ENCODE measurements at regions not wholly inside any gene's neighbourhood (a gene's known extent, or its start where the extent isn't known, plus 50 kb on each side); places are given as distances from the start of the nearest gene placed in this dataset.

DNA sequence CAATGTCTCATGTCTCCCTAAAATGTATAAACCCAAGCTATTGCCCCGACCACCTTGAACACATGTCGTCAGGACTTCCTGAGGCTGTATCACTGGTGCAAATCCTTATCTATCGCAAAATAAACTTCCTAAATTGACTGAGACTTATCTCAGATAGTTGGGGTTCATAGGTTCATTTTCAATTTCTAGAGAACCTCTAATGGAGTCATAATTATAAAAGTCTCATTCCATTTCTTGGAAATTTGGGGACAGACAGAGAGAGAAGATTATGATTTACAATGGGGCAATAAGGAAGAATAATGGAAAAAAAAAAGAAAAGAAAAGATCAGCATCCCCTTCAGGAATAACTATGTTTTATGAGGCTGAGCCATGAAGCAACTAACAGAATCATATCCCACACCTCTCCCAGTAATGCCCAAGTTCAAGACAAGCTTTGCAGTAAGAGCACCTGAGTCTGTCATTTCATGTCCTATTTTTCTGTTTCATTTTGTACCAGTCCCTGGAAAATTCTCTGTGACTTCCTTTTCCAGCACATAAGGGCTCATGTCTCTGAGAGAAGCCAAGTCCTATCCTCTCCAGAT, 70.0 kb upstream of the ETS2 start:
- no peaks in the 10 kb centered on the region for H3K4me1 ChIP-seq (ENCODE audit: control insufficient read depth in 1 of 2, insufficient read depth in 2 of 2, low read length in 2 of 2)
- no peaks in the 10 kb centered on the region for H3K36me3 ChIP-seq (ENCODE audit: control insufficient read depth in 1 of 2, insufficient read depth in 2 of 2, low read length in 2 of 2)
- no peak overlapping the region for H2BK12ac ChIP-seq (ENCODE audit: low read length)
- WGBS (ENCODE audit: extremely low coverage, insufficient coverage, insufficient read length) = no CpG with 5 or more reads among the region's 3 CpGs
- no peak overlapping the region for H4K12ac ChIP-seq (ENCODE audit: low read depth, low read length)
- no peak overlapping the region for H3K23ac ChIP-seq (ENCODE audit: low read length)
- H3K9me3 ChIP-seq (ENCODE audit: insufficient read depth, low read depth, low read length) = no peaks in the 10 kb centered on the region
- no peaks in the 10 kb centered on the region for H3K79me2 ChIP-seq (ENCODE audit: control insufficient read depth, insufficient read depth, low read length, poor library complexity)
- no peak overlapping the region for H2BK5ac ChIP-seq (ENCODE audit: low read depth, low read length, poor library complexity)
- no peak overlapping the region for H2AFZ ChIP-seq (ENCODE audit: insufficient read depth, low read length, poor library complexity)
- H3K9ac ChIP-seq (ENCODE audit: low read length) = no peak overlapping the region
- no peak overlapping the region for H2AK5ac ChIP-seq (ENCODE audit: low read length)
- H3K18ac ChIP-seq (ENCODE audit: low read length) = no peak overlapping the region
- H3K14ac ChIP-seq (ENCODE audit: low read length) = no peak overlapping the region
- no peak overlapping the region for H3K4me3 ChIP-seq (ENCODE audit: low read depth, low read length)
- no peak overlapping the region for H2BK120ac ChIP-seq (ENCODE audit: insufficient read depth, low read length, poor library complexity)
- H3K4me2 ChIP-seq (ENCODE audit: low read length) = no peak overlapping the region
- H3K27me3 ChIP-seq (ENCODE audit: insufficient read depth, low read length) = no peaks in the 10 kb centered on the region
- no peak overlapping the region for H4K8ac ChIP-seq (ENCODE audit: low read depth, low read length)
- H3K4ac ChIP-seq (ENCODE audit: low read depth, low read length) = no peak overlapping the region
- no peaks in the 10 kb centered on the region for H3K79me1 ChIP-seq (ENCODE audit: low read length)
- DNase-seq = no peak
- H3K27ac ChIP-seq (ENCODE audit: low read depth, low read length) = no peak overlapping the region
- H4K91ac ChIP-seq (ENCODE audit: low read depth, low read length) = no peak overlapping the region

DNA sequence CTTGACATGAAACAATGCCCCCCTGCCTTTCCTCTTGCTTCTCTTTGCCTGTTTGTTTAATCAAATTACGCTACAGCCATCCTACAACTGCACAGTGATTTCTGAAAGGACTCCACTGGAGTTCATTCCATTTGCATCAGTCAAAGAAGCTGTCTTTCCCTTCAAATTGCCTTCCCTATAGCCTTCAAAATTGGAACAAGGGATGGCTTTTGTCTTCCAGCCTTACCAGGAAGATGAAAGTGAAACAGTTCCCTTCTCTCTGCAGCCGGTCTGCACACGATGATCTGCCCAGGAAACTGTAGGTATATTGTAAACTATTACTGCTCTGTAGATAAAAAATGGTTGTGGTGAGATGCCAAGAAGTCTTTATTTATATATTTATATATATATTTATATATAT, 65.6 kb upstream of the ETS2 start:
- Histone ChIP-seq H3K9me3 (ENCODE audit: insufficient read depth, low read depth, low read length) (no peaks in the 10 kb centered on the region), H2AK5ac (ENCODE audit: low read length) (no peak overlapping the region), H3K14ac (ENCODE audit: low read length) (no peak overlapping the region), H3K18ac (ENCODE audit: low read length) (no peak overlapping the region), H2BK5ac (ENCODE audit: low read depth, low read length, poor library complexity) (no peak overlapping the region), H3K4ac (ENCODE audit: low read depth, low read length) (no peak overlapping the region), H3K79me2 (ENCODE audit: control insufficient read depth, insufficient read depth, low read length, poor library complexity) (no peaks in the 10 kb centered on the region), H3K36me3 (ENCODE audit: control insufficient read depth in 1 of 2, insufficient read depth in 2 of 2, low read length in 2 of 2) (no peaks in the 10 kb centered on the region), H2BK120ac (ENCODE audit: insufficient read depth, low read length, poor library complexity) (no peak overlapping the region), H4K12ac (ENCODE audit: low read depth, low read length) (no peak overlapping the region), H3K4me3 (ENCODE audit: low read depth, low read length) (no peak overlapping the region), H3K9ac (ENCODE audit: low read length) (no peak overlapping the region), H2BK12ac (ENCODE audit: low read length) (no peak overlapping the region), H4K91ac (ENCODE audit: low read depth, low read length) (no peak overlapping the region), H3K27me3 (ENCODE audit: insufficient read depth, low read length) (no peaks in the 10 kb centered on the region), H3K4me2 (ENCODE audit: low read length) (no peak overlapping the region), H3K23ac (ENCODE audit: low read length) (no peak overlapping the region), H3K27ac (ENCODE audit: low read depth, low read length) (no peak overlapping the region), H4K8ac (ENCODE audit: low read depth, low read length) (no peak overlapping the region), H3K4me1 (ENCODE audit: control insufficient read depth in 1 of 2, insufficient read depth in 2 of 2, low read length in 2 of 2) (peaks cover 0 to 3% of the 10 kb centered on the region in 2 experiments), H3K79me1 (ENCODE audit: low read length) (peaks cover 2% of the 10 kb centered on the region), H2AFZ (ENCODE audit: insufficient read depth, low read length, poor library complexity) (no peak overlapping the region)
- no peak for DNase-seq
- no CpG with 5 or more reads among the region's 3 CpGs for WGBS (ENCODE audit: extremely low coverage, insufficient coverage, insufficient read length)

DNA sequence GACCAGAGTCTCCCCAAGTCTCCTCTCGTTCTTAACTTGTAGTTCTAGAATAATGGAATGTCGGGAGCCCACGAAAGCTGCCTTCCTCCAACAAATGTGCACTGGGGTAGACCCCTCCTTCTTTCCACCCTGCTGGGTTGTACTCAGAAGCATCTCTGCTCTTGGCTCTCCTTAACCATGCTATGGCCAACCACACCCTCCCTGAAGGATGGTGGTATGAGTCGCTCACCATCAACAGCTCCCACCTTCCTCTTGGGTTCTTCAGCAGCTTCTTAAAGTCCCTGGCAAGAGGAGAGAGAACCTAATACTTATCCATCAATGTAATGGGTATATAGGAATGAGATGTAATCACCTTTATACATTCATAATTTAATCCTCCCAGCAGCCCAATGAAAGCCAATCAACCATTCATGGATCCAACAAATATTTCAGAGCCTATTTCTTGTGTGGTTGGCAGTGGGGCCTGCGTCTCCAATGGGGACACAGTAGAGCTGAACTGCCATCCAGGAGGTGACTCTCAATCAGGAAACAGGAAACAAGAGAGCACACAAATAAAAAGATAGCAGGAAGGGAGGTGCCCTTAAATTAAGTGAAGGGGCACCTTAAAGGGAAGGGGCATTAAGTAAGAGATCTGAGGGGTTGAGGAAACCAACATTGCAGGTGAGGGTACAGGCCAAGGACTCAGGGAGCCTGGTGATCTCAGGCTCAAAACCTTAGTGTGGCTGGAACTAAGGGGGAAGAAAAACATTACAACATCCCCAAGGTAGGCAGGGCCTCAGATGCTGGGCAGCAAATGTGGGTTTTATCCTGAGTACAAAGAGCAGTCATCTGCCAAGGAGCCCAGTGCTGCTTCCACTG, 64.4 kb upstream of the ETS2 start:
- H2AK5ac ChIP-seq (ENCODE audit: low read length) = no peak overlapping the region
- WGBS (ENCODE audit: extremely low coverage, insufficient coverage, insufficient read length) = no CpG with 5 or more reads among the region's 5 CpGs
- H3K9me3 ChIP-seq (ENCODE audit: insufficient read depth, low read depth, low read length) = no peaks in the 10 kb centered on the region
- no peak overlapping the region for H3K9ac ChIP-seq (ENCODE audit: low read length)
- no peak overlapping the region for H3K18ac ChIP-seq (ENCODE audit: low read length)
- H4K91ac ChIP-seq (ENCODE audit: low read depth, low read length) = peak overlapping the region; percentile 1
- no peaks in the 10 kb centered on the region for H3K27me3 ChIP-seq (ENCODE audit: insufficient read depth, low read length)
- H4K12ac ChIP-seq (ENCODE audit: low read depth, low read length) = no peak overlapping the region
- H3K4me1 ChIP-seq (ENCODE audit: control insufficient read depth in 1 of 2, insufficient read depth in 2 of 2, low read length in 2 of 2) = peaks cover 0 to 3% of the 10 kb centered on the region in 2 experiments
- peaks cover 2% of the 10 kb centered on the region for H3K79me1 ChIP-seq (ENCODE audit: low read length)
- H2BK12ac ChIP-seq (ENCODE audit: low read length) = no peak overlapping the region
- no peak overlapping the region for H3K14ac ChIP-seq (ENCODE audit: low read length)
- H3K4me3 ChIP-seq (ENCODE audit: low read depth, low read length) = no peak overlapping the region
- H2BK5ac ChIP-seq (ENCODE audit: low read depth, low read length, poor library complexity) = no peak overlapping the region
- H3K23ac ChIP-seq (ENCODE audit: low read length) = no peak overlapping the region
- no peak overlapping the region for H4K8ac ChIP-seq (ENCODE audit: low read depth, low read length)
- H3K4ac ChIP-seq (ENCODE audit: low read depth, low read length) = no peak overlapping the region
- H3K4me2 ChIP-seq (ENCODE audit: low read length) = no peak overlapping the region
- no peak overlapping the region for H2BK120ac ChIP-seq (ENCODE audit: insufficient read depth, low read length, poor library complexity)
- H3K79me2 ChIP-seq (ENCODE audit: control insufficient read depth, insufficient read depth, low read length, poor library complexity) = no peaks in the 10 kb centered on the region
- no peaks in the 10 kb centered on the region for H3K36me3 ChIP-seq (ENCODE audit: control insufficient read depth in 1 of 2, insufficient read depth in 2 of 2, low read length in 2 of 2)
- DNase-seq = no peak
- no peak overlapping the region for H2AFZ ChIP-seq (ENCODE audit: insufficient read depth, low read length, poor library complexity)
- H3K27ac ChIP-seq (ENCODE audit: low read depth, low read length) = no peak overlapping the region

DNA sequence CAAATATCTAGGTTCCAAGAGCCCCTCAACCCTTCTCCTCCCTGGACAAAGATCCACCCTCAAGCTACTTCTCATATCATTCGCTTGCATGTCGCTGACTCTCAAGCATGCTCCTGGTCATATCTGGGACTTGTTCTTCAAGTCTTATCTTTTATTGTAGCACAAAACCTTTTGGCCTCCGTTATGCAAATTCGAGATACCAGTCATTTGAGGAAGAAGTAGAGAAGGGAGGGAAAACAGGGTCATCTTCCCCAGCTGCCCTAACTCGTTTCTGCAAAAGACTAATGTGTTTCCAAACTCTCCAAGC, 63.8 kb upstream of the ETS2 start:
- Histone ChIP-seq H3K4ac (ENCODE audit: low read depth, low read length) (no peak overlapping the region), H3K9ac (ENCODE audit: low read length) (no peak overlapping the region), H3K36me3 (ENCODE audit: control insufficient read depth in 1 of 2, insufficient read depth in 2 of 2, low read length in 2 of 2) (no peaks in the 10 kb centered on the region), H3K27ac (ENCODE audit: low read depth, low read length) (no peak overlapping the region), H2BK120ac (ENCODE audit: insufficient read depth, low read length, poor library complexity) (no peak overlapping the region), H4K8ac (ENCODE audit: low read depth, low read length) (no peak overlapping the region), H3K27me3 (ENCODE audit: insufficient read depth, low read length) (no peaks in the 10 kb centered on the region), H3K4me1 (ENCODE audit: control insufficient read depth in 1 of 2, insufficient read depth in 2 of 2, low read length in 2 of 2) (peaks cover 0 to 3% of the 10 kb centered on the region in 2 experiments), H4K12ac (ENCODE audit: low read depth, low read length) (no peak overlapping the region), H3K9me3 (ENCODE audit: insufficient read depth, low read depth, low read length) (no peaks in the 10 kb centered on the region), H3K23ac (ENCODE audit: low read length) (no peak overlapping the region), H3K4me2 (ENCODE audit: low read length) (no peak overlapping the region), H2BK5ac (ENCODE audit: low read depth, low read length, poor library complexity) (no peak overlapping the region), H3K79me1 (ENCODE audit: low read length) (peaks cover 2% of the 10 kb centered on the region), H3K79me2 (ENCODE audit: control insufficient read depth, insufficient read depth, low read length, poor library complexity) (no peaks in the 10 kb centered on the region), H3K14ac (ENCODE audit: low read length) (no peak overlapping the region), H2BK12ac (ENCODE audit: low read length) (no peak overlapping the region), H3K18ac (ENCODE audit: low read length) (no peak overlapping the region), H2AFZ (ENCODE audit: insufficient read depth, low read length, poor library complexity) (no peak overlapping the region), H4K91ac (ENCODE audit: low read depth, low read length) (peak overlapping the region; percentile 1), H2AK5ac (ENCODE audit: low read length) (no peak overlapping the region), H3K4me3 (ENCODE audit: low read depth, low read length) (no peak overlapping the region)
- peak; percentile 32 to 79 for DNase-seq
- WGBS (ENCODE audit: extremely low coverage, insufficient coverage, insufficient read length) = no CpG with 5 or more reads among the region's 5 CpGs
